KOPT-K1 (cell line): ENCODE measurements at regions not wholly inside any gene's neighbourhood (a gene's known extent, or its start where the extent isn't known, plus 50 kb on each side); places are given as distances from the start of the nearest gene placed in this dataset.
"Not testable (repeated sequence)": the region's sequence is repeated elsewhere in the genome, so short reads cannot be mapped to it uniquely, and the experiment has no call there.

ENCODE experiments used
- H3K27ac ChIP-seq: fragments of 200-600 bp; sonication (generic); 2 replicates; pipeline ENCODE4 v1.5.1; 2016; ENCODE audit warnings: antibody characterized with exemption, mild to moderate bottlenecking, low read depth, low read length; ENCODE audit not compliant: poor library complexity, severe bottlenecking
- H3K36me3 ChIP-seq: fragments of 200-600 bp; sonication (generic); 2 replicates; pipeline ENCODE4 v1.5.1; 2017; ENCODE audit warnings: antibody characterized with exemption, mild to moderate bottlenecking, low read length, moderate library complexity; ENCODE audit not compliant: insufficient read depth
- H3K9me3 ChIP-seq: fragments of 200-600 bp; sonication (generic); 2 replicates; pipeline ENCODE4 v1.5.1; 2017; ENCODE audit warnings: antibody characterized with exemption, low read length, mild to moderate bottlenecking; ENCODE audit not compliant: insufficient read depth, poor library complexity, severe bottlenecking

DNA sequence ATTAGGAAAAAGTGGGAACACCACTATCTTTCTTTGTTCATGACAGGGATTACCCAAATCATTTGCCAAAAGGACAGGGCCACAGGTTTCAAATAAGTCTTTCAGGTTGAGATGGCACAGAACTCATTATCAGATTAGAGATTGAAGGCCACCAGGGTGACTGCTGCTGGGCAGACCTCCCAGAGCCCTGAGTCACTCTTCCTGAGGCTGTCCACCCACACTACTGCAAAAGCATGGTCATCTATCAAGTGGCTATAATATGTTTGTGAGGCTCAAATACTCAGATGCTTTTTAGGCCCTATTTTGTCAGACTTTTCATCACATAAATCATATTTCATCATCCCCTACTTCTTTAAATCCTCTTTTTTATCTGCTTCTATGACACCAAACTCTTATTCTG lies 155.3 kb upstream of the CCDC196 start:
- Histone ChIP-seq H3K27ac (no peak overlapping the region), H3K36me3 (no peaks in the 10 kb centered on the region), H3K9me3 (no peaks in the 10 kb centered on the region)

DNA sequence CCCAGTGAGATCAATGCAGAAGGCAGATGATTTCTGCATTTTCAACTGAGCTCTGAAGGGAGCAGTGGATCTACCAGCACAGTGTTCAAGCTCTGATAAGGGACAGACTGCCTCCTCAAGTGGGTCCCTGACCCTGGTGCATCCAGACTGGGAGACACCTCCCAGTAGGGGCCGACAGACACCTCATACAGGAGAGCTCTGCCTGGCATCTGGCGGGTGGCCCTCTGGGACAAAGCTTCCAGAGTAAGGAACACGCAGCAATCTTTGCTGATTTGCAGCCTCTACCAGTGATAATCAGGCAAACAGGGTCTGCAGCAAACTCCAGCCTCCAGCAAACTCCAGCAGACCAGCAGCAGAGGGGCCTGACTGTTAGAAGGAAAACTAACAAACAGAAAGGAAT lies 152.9 kb upstream of the CCDC196 start:
- H3K9me3 ChIP-seq, H3K27ac ChIP-seq, H3K36me3 ChIP-seq: not testable (repeated sequence)

DNA sequence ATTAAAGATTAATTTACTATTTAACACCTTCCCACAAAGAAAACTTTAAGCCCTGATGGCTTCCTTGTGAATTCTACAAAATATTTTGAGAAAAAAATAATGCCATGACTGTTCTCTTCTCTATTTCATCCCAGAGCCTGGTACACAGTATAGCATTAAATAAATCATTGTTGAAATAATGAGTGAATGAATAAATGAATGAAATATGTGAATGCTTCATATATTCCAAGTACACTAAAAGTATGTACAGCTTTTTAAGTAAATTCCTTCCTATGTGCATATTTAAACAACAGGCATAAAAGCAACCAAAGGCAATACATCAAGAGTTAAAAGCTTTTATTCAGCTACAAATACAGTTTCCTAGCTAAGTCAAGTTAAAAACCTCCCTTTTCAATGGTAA lies 144.9 kb upstream of the CCDC196 start:
- H3K27ac ChIP-seq: no peak overlapping the region
- H3K36me3 ChIP-seq: no peaks in the 10 kb centered on the region
- H3K9me3 ChIP-seq: no peaks in the 10 kb centered on the region

DNA sequence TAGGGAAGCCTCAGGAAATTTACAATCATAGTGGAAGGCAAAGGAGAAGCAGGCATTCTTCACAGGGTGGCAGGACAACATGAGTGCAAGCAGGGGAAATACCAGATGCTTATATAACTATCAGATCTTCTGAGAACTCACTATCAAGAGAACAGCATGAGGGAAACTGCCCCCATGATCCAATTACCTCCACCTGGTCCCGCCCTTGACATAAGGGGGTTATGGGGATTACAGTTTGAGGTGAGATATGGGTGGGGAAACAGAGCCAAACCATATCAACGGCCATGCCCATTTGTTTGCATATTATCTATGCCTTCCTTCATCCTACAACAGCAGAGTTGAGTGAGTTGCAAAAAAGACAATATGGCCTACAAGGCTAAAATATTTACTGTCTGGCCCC lies 140.2 kb upstream of the CCDC196 start:
- no peaks in the 10 kb centered on the region for H3K9me3 ChIP-seq
- no peak overlapping the region for H3K27ac ChIP-seq
- no peaks in the 10 kb centered on the region for H3K36me3 ChIP-seq

DNA sequence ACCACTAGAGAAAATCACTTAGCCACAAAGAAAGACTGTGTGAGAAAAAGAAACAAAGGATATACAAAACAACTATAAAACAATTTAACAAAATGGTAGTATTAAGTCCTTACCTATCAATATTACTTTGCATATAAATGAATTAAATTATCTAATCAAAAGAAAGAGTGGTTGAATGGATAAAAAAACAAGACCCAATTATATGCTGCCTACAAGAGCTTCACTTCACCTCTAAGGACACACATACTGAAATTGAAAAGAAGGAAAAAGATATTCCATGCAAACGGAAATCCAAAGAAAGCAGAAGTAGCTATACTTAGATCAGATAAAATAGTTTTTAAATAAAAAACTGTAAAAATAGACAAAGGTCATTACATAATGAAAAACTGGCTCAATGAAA lies 134.9 kb upstream of the CCDC196 start:
- Histone ChIP-seq H3K9me3 (no peaks in the 10 kb centered on the region), H3K36me3 (no peaks in the 10 kb centered on the region), H3K27ac (no peak overlapping the region)

DNA sequence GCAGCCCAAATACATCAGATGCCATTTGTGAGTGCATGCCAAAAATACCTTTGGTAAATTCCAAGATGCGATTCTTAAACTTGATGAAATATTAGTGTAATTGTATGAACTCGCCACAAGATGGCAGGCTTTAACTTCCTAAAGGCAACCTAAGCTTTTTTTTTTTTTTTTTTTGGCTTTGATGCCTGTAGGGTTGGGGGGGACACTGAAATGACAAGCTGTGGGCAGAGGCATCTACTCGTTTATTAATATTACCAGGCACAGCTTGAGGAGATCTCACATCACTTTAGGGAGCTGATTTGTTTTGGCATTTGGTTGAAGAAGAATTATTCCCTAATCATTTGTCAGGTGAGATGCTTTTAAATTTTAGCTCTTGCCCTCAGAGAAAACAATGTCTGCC lies 126.7 kb upstream of the CCDC196 start:
- Histone ChIP-seq H3K9me3 (no peaks in the 10 kb centered on the region), H3K36me3 (no peaks in the 10 kb centered on the region), H3K27ac (no peak overlapping the region)

DNA sequence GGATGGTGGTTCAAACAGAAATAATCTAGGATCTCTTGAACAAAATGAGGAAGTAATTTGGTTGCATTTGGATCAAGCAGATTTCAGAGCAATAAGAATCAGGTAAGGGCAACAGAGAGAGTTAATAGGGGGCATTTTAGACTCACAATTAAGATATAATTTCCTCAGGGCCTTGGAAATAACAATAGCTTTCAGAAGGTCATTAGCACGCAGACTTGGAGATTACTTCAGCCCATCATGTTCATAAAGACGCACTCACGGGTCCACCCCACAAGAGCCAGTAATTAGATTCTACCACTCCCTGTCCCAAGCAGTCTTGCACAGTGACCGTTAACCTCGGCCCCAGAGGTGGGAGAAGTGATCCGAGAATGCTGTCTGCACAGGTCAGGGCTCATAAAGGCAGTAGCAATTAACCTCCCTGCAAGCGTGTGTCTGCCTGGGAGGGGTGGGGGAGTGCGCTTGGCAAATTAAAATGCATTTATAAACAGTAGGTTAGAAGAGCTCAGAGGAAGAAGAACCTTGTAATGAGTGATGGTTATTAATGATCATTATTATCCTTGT lies 125.7 kb upstream of the CCDC196 start:
- Histone ChIP-seq H3K27ac (no peak overlapping the region), H3K36me3 (no peaks in the 10 kb centered on the region), H3K9me3 (no peaks in the 10 kb centered on the region)

DNA sequence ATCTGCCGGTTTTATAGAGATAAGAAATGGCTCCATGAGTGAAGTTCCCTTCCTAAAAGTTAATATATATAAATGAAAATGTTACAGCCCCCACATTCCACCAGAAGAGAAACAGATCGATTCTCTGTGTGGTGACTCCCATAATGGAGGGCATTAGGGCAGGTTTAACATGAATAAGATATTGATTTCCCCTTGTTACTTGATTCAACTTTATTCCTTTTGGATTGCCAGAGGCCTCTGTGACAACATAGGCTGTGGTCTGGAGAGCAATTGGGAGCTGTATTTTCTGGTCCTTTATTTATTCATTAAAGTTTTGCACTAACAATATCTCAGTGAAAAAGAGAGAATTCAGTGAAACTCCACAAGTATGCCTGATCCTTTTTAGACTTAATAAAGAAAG lies 125.2 kb upstream of the CCDC196 start:
- Histone ChIP-seq H3K9me3 (no peaks in the 10 kb centered on the region), H3K27ac (no peak overlapping the region), H3K36me3 (no peaks in the 10 kb centered on the region)

DNA sequence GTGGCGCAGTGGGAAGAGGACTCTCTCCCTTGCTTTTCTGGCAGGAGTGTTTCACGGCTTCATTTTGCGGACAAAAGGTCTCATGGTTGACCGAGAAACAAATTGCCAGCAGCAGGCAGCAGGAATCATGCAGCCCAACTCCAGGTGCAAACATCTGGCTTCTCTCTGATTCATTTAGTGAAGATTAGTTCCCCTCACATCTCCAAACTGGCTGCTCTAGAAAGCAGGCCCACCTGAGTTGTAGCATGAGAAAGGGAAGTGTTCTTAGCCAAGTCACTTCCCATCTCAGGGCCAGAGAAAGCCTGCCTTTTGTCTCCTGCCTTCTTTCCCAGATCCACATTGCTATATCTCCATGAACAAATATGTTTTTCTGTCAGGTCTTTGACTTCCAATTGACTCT lies 120.8 kb upstream of the CCDC196 start:
- Histone ChIP-seq H3K36me3 (no peaks in the 10 kb centered on the region), H3K9me3 (no peaks in the 10 kb centered on the region), H3K27ac (no peak overlapping the region)

DNA sequence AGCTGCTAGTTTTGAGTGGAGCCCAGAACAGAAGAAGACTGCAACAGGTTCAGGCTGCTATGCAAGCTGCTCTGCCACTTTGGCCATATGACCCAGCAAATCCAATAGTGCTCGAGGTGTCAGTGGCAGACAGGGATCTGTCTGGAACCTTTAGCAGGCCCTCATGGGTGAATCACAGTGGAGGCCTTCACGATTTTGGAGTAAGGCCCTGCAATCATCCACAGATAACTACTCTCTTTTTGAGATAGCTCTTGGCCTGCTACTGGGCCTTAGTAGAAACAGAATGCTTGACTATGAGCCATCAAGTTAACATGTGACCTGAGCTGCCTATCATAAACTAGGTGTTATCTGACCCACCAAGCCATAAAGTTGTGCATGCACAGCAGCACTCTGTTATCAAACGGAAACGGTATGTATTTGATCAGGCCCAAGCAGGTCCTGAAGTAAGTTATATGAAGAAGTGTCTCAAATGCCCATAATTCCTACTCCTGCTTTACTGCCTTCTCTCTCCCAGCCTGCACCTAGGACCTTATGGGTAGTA lies 116.9 kb upstream of the CCDC196 start:
- Histone ChIP-seq H3K9me3 (no peaks in the 10 kb centered on the region), H3K27ac (no peak overlapping the region)

DNA sequence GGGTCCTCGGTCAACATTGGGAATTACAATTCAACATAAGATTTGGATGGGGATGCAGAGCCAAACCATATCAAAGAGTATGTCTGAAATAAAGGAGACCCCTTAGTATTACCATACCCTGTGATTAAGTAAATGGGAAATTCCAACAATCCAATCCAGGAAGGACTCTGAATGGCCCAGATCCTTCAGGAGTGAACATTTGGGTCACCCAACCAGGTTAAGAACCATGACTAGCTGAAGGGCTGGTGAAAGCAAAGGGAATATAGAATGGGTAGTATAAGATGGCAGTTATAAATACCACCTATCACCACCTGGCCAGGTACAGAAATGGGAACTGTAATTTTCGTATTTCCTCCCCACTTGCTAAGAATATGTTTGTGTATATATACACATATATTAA lies 114.4 kb upstream of the CCDC196 start:
- H3K27ac ChIP-seq: no peak overlapping the region
- H3K9me3 ChIP-seq: no peaks in the 10 kb centered on the region
- H3K36me3 ChIP-seq: no peaks in the 10 kb centered on the region

More for the DNA sequence above, 116.9 kb upstream of the CCDC196 start:
- H3K36me3 ChIP-seq: no peaks in the 10 kb centered on the region

DNA sequence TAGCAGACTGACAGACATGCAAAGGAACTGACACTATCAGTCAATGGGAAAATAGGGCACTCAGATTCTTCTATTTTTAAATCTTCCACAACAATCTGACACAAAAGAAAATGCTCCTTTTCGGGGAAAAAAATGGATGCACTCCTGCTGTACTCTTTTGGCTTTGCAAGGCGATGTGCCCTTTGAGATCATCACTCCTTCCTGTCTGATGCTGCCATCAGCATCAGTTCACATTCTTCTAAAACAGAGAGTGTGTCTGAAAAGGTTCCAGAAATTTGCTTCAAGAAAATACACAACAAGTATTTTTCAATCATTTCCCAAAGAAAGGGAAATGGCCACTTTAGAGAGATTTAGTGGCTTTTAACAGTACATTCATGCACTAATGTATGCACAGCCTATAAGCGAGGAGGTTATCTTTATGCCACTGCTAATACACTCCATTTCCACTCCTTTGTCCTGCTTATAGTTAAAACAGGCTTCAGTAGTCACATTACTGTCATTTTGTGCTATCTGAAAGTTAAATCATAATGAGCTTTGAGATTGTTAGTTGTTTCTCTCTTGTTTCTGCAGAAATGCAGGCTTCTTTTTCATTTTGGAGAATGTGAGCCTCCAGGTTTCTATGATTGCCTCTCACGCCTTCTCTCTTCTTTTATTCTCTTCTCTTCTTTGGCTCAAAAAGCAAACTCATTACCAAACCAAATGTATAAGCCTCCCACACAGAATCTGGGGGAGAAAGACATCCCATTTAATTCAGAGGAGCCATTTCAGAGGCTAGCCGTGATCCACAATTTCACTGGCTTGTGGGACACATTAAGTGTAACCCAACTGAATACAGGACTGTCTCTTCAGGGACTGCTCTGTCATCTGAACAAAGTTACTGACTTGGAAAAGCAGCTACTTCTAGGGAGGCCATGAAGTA lies 110.9 kb upstream of the CCDC196 start:
- H3K9me3 ChIP-seq: no peaks in the 10 kb centered on the region
- H3K36me3 ChIP-seq: no peaks in the 10 kb centered on the region
- no peak overlapping the region for H3K27ac ChIP-seq

DNA sequence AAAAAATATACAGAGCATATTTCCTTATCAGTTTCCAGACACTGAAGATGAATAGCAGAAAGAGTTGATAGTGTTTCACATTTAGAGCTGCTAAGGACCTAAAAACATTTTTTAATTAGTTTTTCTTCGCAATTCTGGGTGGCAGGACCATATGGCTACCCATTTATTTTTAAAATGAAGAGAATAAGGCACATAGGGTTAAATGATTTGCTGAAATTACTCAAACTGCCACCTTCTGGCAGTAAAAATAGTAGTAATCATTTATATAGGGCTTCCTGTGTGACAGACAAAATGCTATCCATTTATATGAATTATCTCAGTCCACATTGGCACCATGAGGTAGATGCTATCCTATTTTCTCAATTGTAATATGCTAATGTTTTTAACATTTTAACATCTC lies 108.6 kb upstream of the CCDC196 start:
- Histone ChIP-seq H3K36me3 (no peaks in the 10 kb centered on the region), H3K27ac (no peak overlapping the region), H3K9me3 (no peaks in the 10 kb centered on the region)

DNA sequence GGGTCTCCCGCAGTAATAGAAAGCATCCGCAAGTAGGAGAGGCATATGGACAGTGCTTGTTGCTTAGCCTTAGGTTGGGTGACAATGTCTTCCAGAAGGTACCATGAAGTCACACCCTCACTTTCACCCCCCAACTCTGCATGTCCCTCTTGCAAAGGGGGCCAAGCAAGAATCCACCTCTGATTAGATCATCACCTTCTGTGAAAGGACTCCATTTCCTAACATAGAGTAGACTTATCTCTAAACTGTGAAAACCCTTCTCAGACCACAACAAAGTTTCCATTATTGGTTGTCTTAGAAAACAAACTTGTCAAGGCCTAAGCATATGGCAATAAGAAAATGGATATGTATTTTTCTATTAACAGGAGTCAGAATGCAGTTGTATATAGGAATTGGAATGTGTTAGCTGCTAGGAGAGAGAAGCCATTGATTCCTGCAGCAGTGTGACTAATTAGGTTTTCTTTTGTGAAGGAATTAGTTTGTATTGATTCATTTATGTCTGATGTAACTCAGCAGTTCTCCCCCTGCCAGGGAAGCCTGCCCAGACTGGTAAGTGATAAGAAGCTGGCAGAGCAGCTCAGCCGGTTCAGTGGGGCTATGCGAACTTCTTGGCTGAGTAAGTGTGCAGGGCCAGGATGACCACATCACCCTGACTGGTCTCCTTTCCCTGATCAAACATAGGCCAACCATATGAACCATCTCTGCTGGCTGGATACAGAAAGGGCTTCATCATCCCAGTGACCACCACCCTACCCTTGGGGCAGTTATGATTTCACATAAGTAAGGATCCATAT lies 107.3 kb upstream of the CCDC196 start:
- no peak overlapping the region for H3K27ac ChIP-seq
- H3K36me3 ChIP-seq: no peaks in the 10 kb centered on the region
- no peaks in the 10 kb centered on the region for H3K9me3 ChIP-seq

DNA sequence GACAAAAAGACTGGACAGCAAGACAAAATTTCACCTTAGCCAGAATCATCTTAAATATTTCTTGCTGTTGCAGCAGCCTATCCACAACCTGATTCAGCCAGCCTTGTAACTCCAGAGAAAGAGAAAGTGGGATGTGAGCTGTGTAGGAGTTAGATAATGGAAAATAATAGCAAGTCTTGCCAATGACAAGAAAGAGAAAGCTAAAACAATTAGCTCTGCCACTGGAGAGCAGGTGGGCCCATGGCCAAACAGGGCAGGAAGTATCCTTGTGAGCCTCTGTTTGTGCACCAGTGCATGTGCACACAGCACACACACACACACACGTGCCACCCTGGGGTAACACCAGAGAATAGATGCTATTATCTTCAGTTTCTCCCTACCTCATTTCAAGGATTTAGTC lies 106.0 kb upstream of the CCDC196 start:
- Histone ChIP-seq H3K9me3 (no peaks in the 10 kb centered on the region), H3K36me3 (no peaks in the 10 kb centered on the region), H3K27ac (no peak overlapping the region)
